DND-41 (cell line): ENCODE measurements at regions not wholly inside any gene's neighbourhood (a gene's known extent, or its start where the extent isn't known, plus 50 kb on each side); places are given as distances from the start of the nearest gene placed in this dataset.

Source experiments
- EZH2 ChIP-seq: IDR thresholded peaks from 3 replicates; pipeline ENCODE4 v1.6.1; 2012; ENCODE audit warnings: borderline replicate concordance, low read depth, mild to moderate bottlenecking, moderate library complexity, low read length, inconsistent platforms; ENCODE audit not compliant: severe bottlenecking
- TF ChIP-seq, protein P1 (sequence below): IDR thresholded peaks from 2 replicates; pipeline ENCODE4 v1.5.1; 2012; ENCODE audit warnings: borderline replicate concordance, low read length, moderate library complexity, mild to moderate bottlenecking; ENCODE audit not compliant: poor library complexity, severe bottlenecking; ENCODE audit errors: extremely low read depth

DNA sequence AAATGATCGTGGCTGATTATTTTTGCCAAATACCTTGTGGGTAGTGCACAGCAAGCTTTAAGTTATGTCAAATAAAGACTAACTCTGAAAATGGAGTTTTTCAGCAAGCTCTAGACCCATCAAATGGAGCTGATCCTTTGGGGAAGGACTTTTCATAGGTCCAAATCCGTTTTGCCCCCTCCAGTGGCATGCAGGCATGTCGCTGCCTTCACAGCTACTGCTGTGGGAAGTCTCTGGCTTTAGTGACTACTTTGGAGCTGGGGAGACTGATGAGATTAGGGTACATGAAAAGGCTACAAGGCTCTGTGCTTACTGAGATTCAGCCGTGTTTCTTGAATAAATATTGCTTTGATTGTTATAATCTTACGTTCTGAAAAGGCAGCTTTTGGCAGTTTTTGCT lies 106.6 kb upstream of the HS3ST1 start:
- no peak for TF ChIP-seq EZH2
- TF ChIP-seq, protein P1, sequence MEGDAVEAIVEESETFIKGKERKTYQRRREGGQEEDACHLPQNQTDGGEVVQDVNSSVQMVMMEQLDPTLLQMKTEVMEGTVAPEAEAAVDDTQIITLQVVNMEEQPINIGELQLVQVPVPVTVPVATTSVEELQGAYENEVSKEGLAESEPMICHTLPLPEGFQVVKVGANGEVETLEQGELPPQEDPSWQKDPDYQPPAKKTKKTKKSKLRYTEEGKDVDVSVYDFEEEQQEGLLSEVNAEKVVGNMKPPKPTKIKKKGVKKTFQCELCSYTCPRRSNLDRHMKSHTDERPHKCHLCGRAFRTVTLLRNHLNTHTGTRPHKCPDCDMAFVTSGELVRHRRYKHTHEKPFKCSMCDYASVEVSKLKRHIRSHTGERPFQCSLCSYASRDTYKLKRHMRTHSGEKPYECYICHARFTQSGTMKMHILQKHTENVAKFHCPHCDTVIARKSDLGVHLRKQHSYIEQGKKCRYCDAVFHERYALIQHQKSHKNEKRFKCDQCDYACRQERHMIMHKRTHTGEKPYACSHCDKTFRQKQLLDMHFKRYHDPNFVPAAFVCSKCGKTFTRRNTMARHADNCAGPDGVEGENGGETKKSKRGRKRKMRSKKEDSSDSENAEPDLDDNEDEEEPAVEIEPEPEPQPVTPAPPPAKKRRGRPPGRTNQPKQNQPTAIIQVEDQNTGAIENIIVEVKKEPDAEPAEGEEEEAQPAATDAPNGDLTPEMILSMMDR: no peak
